ENCODE measurements at regions not wholly inside any gene's neighbourhood (a gene's known extent, or its start where the extent isn't known, plus 50 kb on each side); places are given as distances from the start of the nearest gene placed in this dataset.
A peak's percentile ranks its signal among the peaks of the same experiment; 100 is the strongest.

DNA sequence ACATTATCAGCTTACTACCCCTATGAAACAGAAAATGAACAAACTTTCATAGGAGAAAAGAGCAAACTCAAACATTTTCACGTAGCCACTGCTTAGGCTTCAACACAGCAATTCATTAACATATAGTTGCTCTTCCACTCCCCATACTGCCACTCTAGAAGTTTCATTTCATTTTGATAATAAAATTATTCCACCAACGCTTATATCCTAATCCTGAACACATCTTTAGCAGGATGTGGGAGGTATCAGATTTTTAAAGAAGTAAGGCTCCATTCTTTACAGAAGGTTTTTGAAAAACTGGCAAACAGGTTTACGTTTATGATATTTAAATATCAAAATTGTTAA lies 77.5 kb upstream of the ANK3 start:
- H3K4me3 ChIP-seq (ENCODE audit: low read depth, low read length): no peak overlapping the region
- TF ChIP-seq, protein P1, sequence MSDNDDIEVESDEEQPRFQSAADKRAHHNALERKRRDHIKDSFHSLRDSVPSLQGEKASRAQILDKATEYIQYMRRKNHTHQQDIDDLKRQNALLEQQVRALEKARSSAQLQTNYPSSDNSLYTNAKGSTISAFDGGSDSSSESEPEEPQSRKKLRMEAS (IDR thresholded peaks at IDR 0.05; ENCODE audit: low read depth, low read length): no peak
- TF ChIP-seq POLR2A (IDR thresholded peaks at IDR 0.05; ENCODE audit: extremely low read depth, insufficient read length): no peak
- TF ChIP-seq, protein P2, sequence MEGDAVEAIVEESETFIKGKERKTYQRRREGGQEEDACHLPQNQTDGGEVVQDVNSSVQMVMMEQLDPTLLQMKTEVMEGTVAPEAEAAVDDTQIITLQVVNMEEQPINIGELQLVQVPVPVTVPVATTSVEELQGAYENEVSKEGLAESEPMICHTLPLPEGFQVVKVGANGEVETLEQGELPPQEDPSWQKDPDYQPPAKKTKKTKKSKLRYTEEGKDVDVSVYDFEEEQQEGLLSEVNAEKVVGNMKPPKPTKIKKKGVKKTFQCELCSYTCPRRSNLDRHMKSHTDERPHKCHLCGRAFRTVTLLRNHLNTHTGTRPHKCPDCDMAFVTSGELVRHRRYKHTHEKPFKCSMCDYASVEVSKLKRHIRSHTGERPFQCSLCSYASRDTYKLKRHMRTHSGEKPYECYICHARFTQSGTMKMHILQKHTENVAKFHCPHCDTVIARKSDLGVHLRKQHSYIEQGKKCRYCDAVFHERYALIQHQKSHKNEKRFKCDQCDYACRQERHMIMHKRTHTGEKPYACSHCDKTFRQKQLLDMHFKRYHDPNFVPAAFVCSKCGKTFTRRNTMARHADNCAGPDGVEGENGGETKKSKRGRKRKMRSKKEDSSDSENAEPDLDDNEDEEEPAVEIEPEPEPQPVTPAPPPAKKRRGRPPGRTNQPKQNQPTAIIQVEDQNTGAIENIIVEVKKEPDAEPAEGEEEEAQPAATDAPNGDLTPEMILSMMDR (IDR thresholded peaks at IDR 0.05; ENCODE audit: low read depth, low read length): no peak
- TF ChIP-seq MYC (IDR thresholded peaks at IDR 0.05; ENCODE audit: low read depth, low read length): no peak
- DNase-seq (ENCODE audit: low read depth): no peak

DNA sequence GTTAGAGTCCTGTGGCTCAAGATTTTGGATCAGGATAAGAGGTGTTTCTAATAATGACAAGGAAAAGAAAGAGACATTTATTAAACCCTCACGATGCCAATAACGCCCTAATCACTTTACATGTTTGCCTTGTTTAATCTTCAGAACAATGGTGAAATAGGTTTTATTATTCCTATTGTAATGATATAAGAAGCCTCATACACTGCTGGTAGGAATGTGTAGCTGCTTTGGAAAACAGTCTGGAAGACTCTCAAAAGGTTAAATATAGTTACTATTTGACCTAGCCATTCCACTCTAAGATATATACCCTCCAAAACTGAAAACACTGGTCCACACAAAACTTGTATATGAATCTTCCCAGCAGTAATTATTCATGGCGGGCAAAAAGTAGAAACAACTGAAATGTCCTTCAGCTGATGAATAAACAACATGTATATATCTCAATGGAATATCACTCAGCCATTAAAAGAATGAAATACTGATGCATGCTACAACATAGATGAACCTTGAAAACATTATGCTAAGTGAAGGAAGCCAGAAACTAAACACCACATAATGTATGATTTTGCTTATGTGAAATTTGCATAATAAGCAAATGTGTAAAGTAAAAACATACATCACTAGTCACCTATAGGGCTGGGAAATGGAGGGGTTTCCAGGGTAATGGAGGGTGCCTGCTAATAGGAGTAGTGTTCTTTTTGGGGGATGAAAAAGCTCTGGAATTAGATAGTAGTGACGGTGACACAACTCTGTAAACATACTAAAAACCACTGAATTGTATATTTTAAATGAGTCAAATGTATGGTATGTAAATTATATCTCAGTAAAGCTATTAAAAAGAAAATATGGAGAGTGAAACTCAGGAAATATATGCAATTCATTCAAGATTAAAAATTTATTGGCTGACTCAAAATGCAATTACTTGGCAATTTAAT lies 76.9 kb upstream of the ANK3 start:
- no peak for TF ChIP-seq MYC (IDR thresholded peaks at IDR 0.05; ENCODE audit: low read depth, low read length)
- no peak for DNase-seq (ENCODE audit: low read depth)

DNA sequence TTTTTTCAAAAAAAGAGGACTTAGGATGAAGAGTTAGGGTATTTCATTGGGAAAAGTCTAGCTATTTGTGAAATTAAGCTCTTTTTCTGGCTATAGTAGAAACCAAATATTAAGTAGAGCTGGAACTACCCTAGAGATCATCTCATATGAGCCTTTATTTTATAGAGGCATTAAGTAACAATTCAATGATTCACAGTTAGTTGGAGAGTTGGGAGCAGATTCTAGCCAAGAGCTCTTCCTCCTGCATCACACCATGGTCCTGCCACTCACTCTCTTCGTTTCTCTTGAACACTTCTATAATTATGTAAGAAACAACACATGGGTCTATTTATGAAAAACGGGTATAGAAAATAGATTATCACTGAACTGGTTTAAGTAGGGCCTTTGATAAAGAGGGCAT lies 76.1 kb upstream of the ANK3 start:
- DNase-seq (ENCODE audit: low read depth): no peak
- TF ChIP-seq POLR2A (IDR thresholded peaks at IDR 0.05; ENCODE audit: extremely low read depth, insufficient read length) (no peak), MYC (IDR thresholded peaks at IDR 0.05; ENCODE audit: low read depth, low read length) (no peak)
- TF ChIP-seq, protein P2 (IDR thresholded peaks at IDR 0.05; ENCODE audit: low read depth, low read length): no peak
- TF ChIP-seq, protein P1 (IDR thresholded peaks at IDR 0.05; ENCODE audit: low read depth, low read length): no peak
- no peak overlapping the region for H3K4me3 ChIP-seq (ENCODE audit: low read depth, low read length)

More for the DNA sequence above, 76.9 kb upstream of the ANK3 start:
- H3K4me3 ChIP-seq (ENCODE audit: low read depth, low read length): no peak overlapping the region

DNA sequence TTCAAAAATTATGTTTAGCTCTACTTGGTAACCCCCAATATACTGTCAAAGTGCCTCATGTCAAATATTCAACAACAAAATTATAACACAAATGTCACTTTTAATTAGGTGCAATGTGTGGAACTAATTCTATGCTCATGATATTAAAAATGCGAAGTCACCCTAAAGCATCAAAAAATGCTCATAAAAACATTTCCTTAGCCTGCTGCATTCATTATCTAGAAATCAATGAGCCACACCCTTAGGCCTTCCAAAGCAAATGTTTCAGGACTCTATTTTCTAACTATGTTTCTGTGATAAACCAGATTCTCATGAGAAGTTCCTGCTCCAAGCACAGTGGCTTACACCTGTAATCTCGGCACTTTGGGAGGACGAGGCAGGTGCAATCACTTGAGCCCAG lies 75.0 kb upstream of the ANK3 start:
- TF ChIP-seq MYC (IDR thresholded peaks at IDR 0.05; ENCODE audit: low read depth, low read length): no peak
- TF ChIP-seq, protein P1 (IDR thresholded peaks at IDR 0.05; ENCODE audit: low read depth, low read length): no peak
- TF ChIP-seq, protein P2 (IDR thresholded peaks at IDR 0.05; ENCODE audit: low read depth, low read length): no peak
- no peak for TF ChIP-seq POLR2A (IDR thresholded peaks at IDR 0.05; ENCODE audit: extremely low read depth, insufficient read length)

DNA sequence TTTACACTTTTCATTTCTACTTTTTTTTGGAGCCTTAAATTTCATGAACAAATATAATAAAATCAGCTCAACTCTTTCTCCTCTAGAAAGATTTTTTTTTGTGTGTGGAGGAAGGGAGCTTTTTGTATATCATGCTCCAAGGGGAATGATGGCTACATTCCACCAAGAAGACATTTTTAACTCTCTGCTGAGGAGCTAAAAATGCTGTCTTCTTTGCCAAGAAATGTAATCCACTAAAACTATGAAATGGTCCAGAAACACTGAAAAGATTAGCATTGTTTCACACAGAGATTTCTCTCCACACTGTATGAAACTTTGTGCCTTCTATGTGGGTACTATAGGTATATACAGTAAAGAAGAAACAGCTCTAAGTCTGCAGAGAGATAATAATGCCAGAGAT lies 74.1 kb upstream of the ANK3 start:
- no peak for DNase-seq (ENCODE audit: low read depth)
- H3K4me3 ChIP-seq (ENCODE audit: low read depth, low read length): no peak overlapping the region
- no peak for TF ChIP-seq POLR2A (IDR thresholded peaks at IDR 0.05; ENCODE audit: extremely low read depth, insufficient read length)
- TF ChIP-seq, protein P2 (IDR thresholded peaks at IDR 0.05; ENCODE audit: low read depth, low read length): no peak
- no peak for TF ChIP-seq MYC (IDR thresholded peaks at IDR 0.05; ENCODE audit: low read depth, low read length)
- TF ChIP-seq, protein P1 (IDR thresholded peaks at IDR 0.05; ENCODE audit: low read depth, low read length): no peak

More for the DNA sequence above, 75.0 kb upstream of the ANK3 start:
- H3K4me3 ChIP-seq (ENCODE audit: low read depth, low read length): no peak overlapping the region
- no peak for DNase-seq (ENCODE audit: low read depth)

DNA sequence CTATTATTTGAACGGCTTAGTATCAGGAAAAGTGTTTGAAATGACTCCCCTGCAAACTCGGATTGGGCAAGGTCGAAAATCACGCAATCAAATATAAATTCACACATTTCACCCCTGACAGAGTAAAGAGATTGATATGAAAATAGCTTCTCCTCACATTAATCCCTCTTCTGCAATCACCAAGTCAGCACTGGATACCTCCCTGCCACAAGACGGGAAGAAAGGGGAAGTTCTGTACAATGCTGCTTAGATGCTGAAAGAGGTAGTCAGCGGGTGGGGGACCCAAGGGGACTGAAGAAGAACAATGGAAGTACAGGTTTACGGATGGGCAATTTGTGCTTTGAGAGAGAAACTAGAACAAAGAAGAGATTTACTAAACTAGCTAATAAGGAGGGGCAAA lies 72.0 kb upstream of the ANK3 start:
- H3K4me3 ChIP-seq (ENCODE audit: low read depth, low read length): no peak overlapping the region
- TF ChIP-seq, protein P1 (IDR thresholded peaks at IDR 0.05; ENCODE audit: low read depth, low read length): no peak
- DNase-seq (ENCODE audit: low read depth): peak; percentile 65

All from NB4 (cell line).